Mesendoderm (in vitro differentiated cells): ENCODE measurements at regions not wholly inside any gene's neighbourhood (a gene's known extent, or its start where the extent isn't known, plus 50 kb on each side); places are given as distances from the start of the nearest gene placed in this dataset.

ENCODE experiments used
- DNase-seq: peaks from one replicate; pipeline ENCODE4 v3.0.0; 2013
- H2AK5ac ChIP-seq: 2 replicates; pipeline ENCODE4 v1.6.1; 2013; ENCODE audit warnings: low read length, inconsistent platforms
- H2BK120ac ChIP-seq: 2 replicates; pipeline ENCODE4 v1.6.1; 2013; ENCODE audit warnings: low read depth, mild to moderate bottlenecking, low read length, moderate library complexity, mixed read lengths
- H2BK15ac ChIP-seq: replicated peaks from 2 replicates; pipeline ENCODE4 v1.6.1; 2013; ENCODE audit warnings: low read depth, mild to moderate bottlenecking, moderate library complexity
- H2BK5ac ChIP-seq: 2 replicates; pipeline ENCODE4 v1.6.1; 2013; ENCODE audit warnings: low read length, inconsistent platforms
- H3K18ac ChIP-seq: 2 replicates; pipeline ENCODE4 v1.6.1; 2013; ENCODE audit warnings: mild to moderate bottlenecking, low read length, mixed read lengths
- H3K23ac ChIP-seq: one replicate; pipeline ENCODE4 v1.6.1; 2013; ENCODE audit warnings: low read length
- H3K27ac ChIP-seq: 2 replicates; pipeline ENCODE4 v1.5.1; 2013; ENCODE audit warnings: low read depth, mild to moderate bottlenecking, inconsistent platforms, low read length, moderate library complexity
- H3K27me3 ChIP-seq: 2 replicates; pipeline ENCODE4 v1.6.1; 2013; ENCODE audit warnings: low read length, control low read depth, mild to moderate bottlenecking, inconsistent platforms; ENCODE audit not compliant: insufficient read depth, poor library complexity
- H3K36me3 ChIP-seq: 2 replicates; pipeline ENCODE4 v1.6.1; 2013; ENCODE audit warnings: low read length, inconsistent platforms; ENCODE audit not compliant: control insufficient read depth, insufficient read depth
- H3K4ac ChIP-seq: one replicate; pipeline ENCODE4 v1.6.1; 2013; ENCODE audit warnings: low read depth, mild to moderate bottlenecking, low read length, moderate library complexity
- H3K4me1 ChIP-seq: 2 replicates; pipeline ENCODE4 v1.6.1; 2013; ENCODE audit warnings: low read depth, low read length, inconsistent platforms; ENCODE audit not compliant: control insufficient read depth
- H3K4me2 ChIP-seq: 2 replicates; pipeline ENCODE4 v1.6.1; 2013; ENCODE audit warnings: low read length
- H3K4me3 ChIP-seq: 2 replicates; pipeline ENCODE4 v1.5.1; 2013; ENCODE audit warnings: mild to moderate bottlenecking, low read length
- H3K56ac ChIP-seq: one replicate; pipeline ENCODE4 v1.6.1; 2013; ENCODE audit warnings: low read length
- H3K79me1 ChIP-seq: 2 replicates; pipeline ENCODE4 v1.6.1; 2013; ENCODE audit warnings: low read length, inconsistent platforms
- H3K79me2 ChIP-seq: 2 replicates; pipeline ENCODE4 v1.6.1; 2013; ENCODE audit warnings: mild to moderate bottlenecking, low read length; ENCODE audit not compliant: control insufficient read depth, insufficient read depth
- H3K9ac ChIP-seq: 2 replicates; pipeline ENCODE4 v1.6.1; 2013; ENCODE audit warnings: low read length, inconsistent platforms
- H4K5ac ChIP-seq: one replicate; pipeline ENCODE4 v1.6.1; 2013; ENCODE audit warnings: low read length
- H4K8ac ChIP-seq: one replicate; pipeline ENCODE4 v1.6.1; 2013; ENCODE audit warnings: low read depth, mild to moderate bottlenecking, control low read depth, low read length, moderate library complexity
- WGBS: extraction: QIAGEN DNeasy Blood & Tissue Kit; methylation state at CpG from one replicate; pipeline ENCODE4 v1.1.7; 2013; ENCODE audit warnings: low lambda C conversion rate, missing lambda C conversion rate; ENCODE audit not compliant: insufficient coverage; ENCODE audit errors: extremely low coverage; 5-methylcytosine and 5-hydroxymethylcytosine counted together

- no peak overlapping the region for H2BK5ac ChIP-seq
- no peak overlapping the region for H3K4ac ChIP-seq
- H4K8ac ChIP-seq, result no peak overlapping the region
- no peaks in the 10 kb centered on the region for H3K79me1 ChIP-seq
- H2AK5ac ChIP-seq, result no peak overlapping the region
- no peaks in the 10 kb centered on the region for H3K36me3 ChIP-seq
- H3K27me3 ChIP-seq, result no peaks in the 10 kb centered on the region
- no peak overlapping the region for H3K4me2 ChIP-seq
- no CpG with 5 or more reads among the region's 3 CpGs for WGBS
- no peak for DNase-seq
- H3K27ac ChIP-seq, result no peak overlapping the region
- H3K56ac ChIP-seq, result no peak overlapping the region
- no peak overlapping the region for H3K9ac ChIP-seq
- H2BK15ac ChIP-seq, result no peak overlapping the region
- no peaks in the 10 kb centered on the region for H3K4me1 ChIP-seq
- H2BK120ac ChIP-seq, result no peak overlapping the region
- H4K5ac ChIP-seq, result no peak overlapping the region
- no peak overlapping the region for H3K4me3 ChIP-seq
- no peak overlapping the region for H3K23ac ChIP-seq
- no peaks in the 10 kb centered on the region for H3K79me2 ChIP-seq
- no peak overlapping the region for H3K18ac ChIP-seq
Observed at GRCh38 chr1:60699325-60699724, 383.0 kb upstream of the NFIA start.

- H3K27ac ChIP-seq, result no peak overlapping the region
Observed at GRCh38 chr1:60697204-60697994, 385.0 kb upstream of the NFIA start.

GRCh38 chr1:60696512-60696911 is 385.8 kb upstream of the NFIA start:
- Histone ChIP-seq H4K5ac (no peak overlapping the region), H2AK5ac (no peak overlapping the region), H2BK15ac (no peak overlapping the region), H3K4me1 (no peaks in the 10 kb centered on the region), H3K9ac (no peak overlapping the region), H2BK120ac (no peak overlapping the region), H3K18ac (no peak overlapping the region), H3K27me3 (no peaks in the 10 kb centered on the region), H3K56ac (no peak overlapping the region), H3K4me3 (no peak overlapping the region), H4K8ac (no peak overlapping the region), H3K79me1 (no peaks in the 10 kb centered on the region), H2BK5ac (no peak overlapping the region), H3K23ac (no peak overlapping the region), H3K4me2 (no peak overlapping the region), H3K27ac (no peak overlapping the region), H3K4ac (no peak overlapping the region), H3K36me3 (no peaks in the 10 kb centered on the region), H3K79me2 (no peaks in the 10 kb centered on the region)
- no peak for DNase-seq
- WGBS, result no CpG with 5 or more reads among the region's 1 CpG

More at GRCh38 chr1:60697204-60697994, 385.0 kb upstream of the NFIA start:
- Histone ChIP-seq H3K4ac (no peak overlapping the region), H3K36me3 (no peaks in the 10 kb centered on the region), H3K27me3 (no peaks in the 10 kb centered on the region), H3K56ac (no peak overlapping the region), H3K18ac (no peak overlapping the region), H3K4me1 (no peaks in the 10 kb centered on the region), H3K79me1 (no peaks in the 10 kb centered on the region), H4K5ac (no peak overlapping the region), H3K4me3 (no peak overlapping the region), H3K23ac (no peak overlapping the region), H2BK15ac (no peak overlapping the region), H3K79me2 (no peaks in the 10 kb centered on the region), H3K9ac (no peak overlapping the region), H2AK5ac (no peak overlapping the region), H2BK120ac (no peak overlapping the region), H3K4me2 (no peak overlapping the region), H4K8ac (no peak overlapping the region), H2BK5ac (no peak overlapping the region)
- WGBS, result no CpG with 5 or more reads among the region's 4 CpGs
- DNase-seq, result no peak

GRCh38 chr1:60695716-60696171 is 386.6 kb upstream of the NFIA start:
- Histone ChIP-seq H3K4me1 (no peaks in the 10 kb centered on the region), H2AK5ac (no peak overlapping the region), H3K4me2 (no peak overlapping the region), H3K4me3 (no peak overlapping the region), H2BK120ac (no peak overlapping the region), H3K27ac (no peak overlapping the region), H2BK5ac (no peak overlapping the region), H3K23ac (no peak overlapping the region), H4K8ac (no peak overlapping the region), H3K36me3 (no peaks in the 10 kb centered on the region), H3K79me2 (no peaks in the 10 kb centered on the region), H3K56ac (no peak overlapping the region), H3K4ac (no peak overlapping the region), H3K18ac (no peak overlapping the region), H4K5ac (no peak overlapping the region), H3K27me3 (no peaks in the 10 kb centered on the region), H2BK15ac (no peak overlapping the region), H3K9ac (no peak overlapping the region), H3K79me1 (no peaks in the 10 kb centered on the region)
- no peak for DNase-seq
- WGBS, result no CpG with 5 or more reads among the region's 6 CpGs

- Histone ChIP-seq H3K18ac (no peak overlapping the region), H2BK120ac (no peak overlapping the region), H3K27me3 (no peaks in the 10 kb centered on the region), H4K5ac (no peak overlapping the region), H3K79me2 (no peaks in the 10 kb centered on the region), H3K27ac (no peak overlapping the region), H3K9ac (no peak overlapping the region), H2BK5ac (no peak overlapping the region), H3K4me3 (no peak overlapping the region), H3K23ac (no peak overlapping the region), H3K4ac (no peak overlapping the region), H2BK15ac (no peak overlapping the region), H3K79me1 (no peaks in the 10 kb centered on the region), H3K4me2 (no peak overlapping the region), H3K4me1 (no peaks in the 10 kb centered on the region), H3K36me3 (no peaks in the 10 kb centered on the region), H4K8ac (no peak overlapping the region), H3K56ac (no peak overlapping the region), H2AK5ac (no peak overlapping the region)
- no peak for DNase-seq
- no CpG with 5 or more reads among the region's 4 CpGs for WGBS
Observed at GRCh38 chr1:60694980-60695379, 387.4 kb upstream of the NFIA start.

- H3K36me3 ChIP-seq, result no peaks in the 10 kb centered on the region
- H2AK5ac ChIP-seq, result no peak overlapping the region
- no peak overlapping the region for H3K4me2 ChIP-seq
- no peaks in the 10 kb centered on the region for H3K4me1 ChIP-seq
- no peak overlapping the region for H2BK5ac ChIP-seq
- H3K79me1 ChIP-seq, result no peaks in the 10 kb centered on the region
- no peak overlapping the region for H4K5ac ChIP-seq
- no peak overlapping the region for H4K8ac ChIP-seq
- H3K9ac ChIP-seq, result no peak overlapping the region
- no peak overlapping the region for H3K4ac ChIP-seq
- no peak overlapping the region for H3K27ac ChIP-seq
- no peak for DNase-seq
- no peak overlapping the region for H3K56ac ChIP-seq
- H3K18ac ChIP-seq, result no peak overlapping the region
- H2BK15ac ChIP-seq, result no peak overlapping the region
- H3K27me3 ChIP-seq, result no peaks in the 10 kb centered on the region
- no peak overlapping the region for H3K4me3 ChIP-seq
- no peaks in the 10 kb centered on the region for H3K79me2 ChIP-seq
- no peak overlapping the region for H3K23ac ChIP-seq
- no peak overlapping the region for H2BK120ac ChIP-seq
Observed at GRCh38 chr1:60692031-60692430, 390.3 kb upstream of the NFIA start.
